MM.1S (cell line): ENCODE measurements at regions not wholly inside any gene's neighbourhood (a gene's known extent, or its start where the extent isn't known, plus 50 kb on each side); places are given as distances from the start of the nearest gene placed in this dataset.

Source experiments
- CTCF ChIP-seq: fragments of 300-600 bp; sonication (generic); IDR thresholded peaks from 2 replicates; pipeline ENCODE4 v1.5.1; 2016; ENCODE audit warnings: antibody characterized with exemption, low read length, mixed read lengths
- EZH2 ChIP-seq: fragments of 300-600 bp; sonication (generic); optimal IDR thresholded peaks from 2 replicates; pipeline ENCODE3; 2017; ENCODE audit warnings: low read depth, mild to moderate bottlenecking, antibody characterized with exemption, low read length, mixed read lengths
- EZH2phosphoT487 ChIP-seq: fragments of 300-600 bp; sonication (generic); IDR thresholded peaks from 2 replicates; pipeline ENCODE4 v1.6.1; 2018; ENCODE audit warnings: antibody characterized with exemption, low read length

- TF ChIP-seq EZH2 (no peak), CTCF (no peak), EZH2phosphoT487 (no peak)
Observed at GRCh38 chr17:70374496-70374895, 205.2 kb downstream of the KCNJ2 start.
